Heart left ventricle (tissue), 16 donors: ENCODE measurements at regions not wholly inside any gene's neighbourhood (a gene's known extent, or its start where the extent isn't known, plus 50 kb on each side); places are given as distances from the start of the nearest gene placed in this dataset.

Source experiments
- ATAC-seq, 4 donors: fragments of 200-7000 bp; cut with Tn5 transposase; one replicate each; pipeline ENCODE4 v1.9.1; 2020 to 2022; ENCODE audit warnings: moderate library complexity in 4 of 4, mild to moderate bottlenecking in 3 of 4, moderate number of reproducible peaks in 1 of 4
- DNase-seq, 5 donors: peaks; one replicate each; pipeline ENCODE4 v3.0.0-alpha.2; 2020
- H3K27ac ChIP-seq, 12 donors: fragments of 200-600 bp; sonication (generic) in 4 of 12; one replicate each; pipeline versions ENCODE4 v1.5.0 to v1.8.0; 2016 to 2022; ENCODE audit warnings: mild to moderate bottlenecking in 2 of 12
- H3K27me3 ChIP-seq, 9 donors: fragments of 200-600 bp; sonication (generic) in 2 of 9; one replicate each; pipeline versions ENCODE4 v1.5.1 to v1.8.0; 2016 to 2022; ENCODE audit warnings: mild to moderate bottlenecking in 3 of 9
- H3K36me3 ChIP-seq, 9 donors: fragments of 200-600 bp; sonication (generic) in 2 of 9; one replicate each; pipeline versions ENCODE4 v1.5.0 to v1.8.0; 2018 to 2022; ENCODE audit warnings: mild to moderate bottlenecking in 2 of 9
- H3K4me1 ChIP-seq, 12 donors: fragments of 200-600 bp; sonication (generic) in 4 of 12; one replicate each; pipeline versions ENCODE4 v1.5.0 to v1.8.0; 2016 to 2022; ENCODE audit warnings: mild to moderate bottlenecking in 3 of 12
- H3K4me3 ChIP-seq, 12 donors: fragments of 200-600 bp; sonication (generic) in 4 of 12; one replicate each; pipeline versions ENCODE4 v1.5.0 to v1.8.0; 2017 to 2022; ENCODE audit warnings: mild to moderate bottlenecking in 9 of 12, moderate library complexity in 4 of 12
- H3K9me3 ChIP-seq, 12 donors: fragments of 200-600 bp; sonication (generic) in 4 of 12; one replicate each; pipeline versions ENCODE4 v1.5.0 to v1.8.0; 2016 to 2022; ENCODE audit warnings: mild to moderate bottlenecking in 1 of 12
- POLR2A ChIP-seq, 2 donors: fragments of 450-650 bp; IDR thresholded peaks; one replicate each; pipeline ENCODE4 v1.6.1; 2017; ENCODE audit warnings: antibody characterized with exemption in 2 of 2, mild to moderate bottlenecking in 2 of 2, moderate library complexity in 2 of 2
- WGBS, 4 donors: extraction: QIAGEN DNeasy Blood & Tissue Kit in 2 of 4; methylation state at CpG; one replicate each; pipeline versions ENCODE4 v1.1.5 to v1.1.7; 2013 to 2018; 5-methylcytosine and 5-hydroxymethylcytosine counted together
- intact Hi-C, 10 donors: fragments of 100-400 bp; cut with DNase I; formaldehyde crosslinking; loops; one replicate each; pipeline versions ENCODE4 v1.11.1 to v1.14.2; 2022
- TF ChIP-seq, protein P1 (sequence below), 12 donors: fragments of 200-600 bp; sonication (generic) in 4 of 12; IDR thresholded peaks; one replicate each; pipeline versions ENCODE4 v1.5.0 to v1.8.0; 2018 to 2022; ENCODE audit warnings: antibody characterized with exemption in 12 of 12, mild to moderate bottlenecking in 5 of 12
- donor health status: ischemic (EF 13 %, LVEDD 7.1; RV severe dilation, severe dysfunction).
- donor health status: healthy with polysubstance abuse.
- donor health status: DM: no; HTN: yes; CAD: no.
- donor health status: DM: no; HTN: no; CAD: no.
- donor health status: ischemic (EF 25% LVEDD 6.9; RV normal size, moderate dysfunction).
- donor health status: ischemic (EF 25% LVEDD 5.7; RV mildly dilated, moderate dysfunction).
- donor health status: healthy.
- donor health status: DM: yes; HTN: yes; CAD: no.
- donor health status: ischemic (EF 35%, LVEDD 5.7; RV mildly dilated, moderate dysfunction).
- donor health status: nonischemic (EF 11% LVEDD 7.7; RV severe dilation, severe dysfunction).
- donor health status: DM: yes; HTN: yes; CAD: no.
- donor health status: PGD.
- donor health status: ischemic (EF 29% LVEDD 5.4; RV normal size, mild dysfunction).
- donor health status: nonischemic (EF 23%, LVEDD 6.1; RV moderate dilation, normal function).

DNA sequence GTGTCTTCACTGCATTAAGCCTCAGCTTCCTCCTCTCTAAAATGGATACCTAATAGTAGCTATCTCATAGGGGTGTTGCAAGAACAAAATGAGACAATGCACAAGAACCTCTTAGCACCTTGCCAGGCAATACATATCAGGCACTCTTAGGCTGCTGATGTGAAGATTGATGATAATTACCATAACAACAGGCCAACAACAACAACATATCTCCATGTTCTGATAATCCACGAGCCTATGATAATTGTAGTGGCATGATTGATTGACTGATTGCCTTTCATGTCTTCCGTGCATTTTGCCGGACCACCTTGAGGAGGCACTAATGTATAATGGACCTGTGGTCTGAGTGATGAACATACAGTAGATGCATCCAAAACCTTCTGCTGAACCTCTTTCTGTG, 50.7 kb upstream of the WSCD2 start:
- no peak for ATAC-seq
- Histone ChIP-seq H3K4me1 (no peaks in the 10 kb centered on the region), H3K9me3 (peaks cover 0 to 2% (median 0%) of the 10 kb centered on the region in 12 donors), H3K27me3 (peaks cover 0 to 40% (median 4%) of the 10 kb centered on the region in 9 donors), H3K36me3 (no peaks in the 10 kb centered on the region), H3K27ac (no peak overlapping the region), H3K4me3 (no peak overlapping the region)
- WGBS, 4 donors, result 55 to 63% (median 59%) methylated on average over 3 of the region's 3 CpGs
- DNase-seq, result no peak
- TF ChIP-seq POLR2A (IDR thresholded peaks at IDR 0.05), result no peak
- TF ChIP-seq, protein P1, sequence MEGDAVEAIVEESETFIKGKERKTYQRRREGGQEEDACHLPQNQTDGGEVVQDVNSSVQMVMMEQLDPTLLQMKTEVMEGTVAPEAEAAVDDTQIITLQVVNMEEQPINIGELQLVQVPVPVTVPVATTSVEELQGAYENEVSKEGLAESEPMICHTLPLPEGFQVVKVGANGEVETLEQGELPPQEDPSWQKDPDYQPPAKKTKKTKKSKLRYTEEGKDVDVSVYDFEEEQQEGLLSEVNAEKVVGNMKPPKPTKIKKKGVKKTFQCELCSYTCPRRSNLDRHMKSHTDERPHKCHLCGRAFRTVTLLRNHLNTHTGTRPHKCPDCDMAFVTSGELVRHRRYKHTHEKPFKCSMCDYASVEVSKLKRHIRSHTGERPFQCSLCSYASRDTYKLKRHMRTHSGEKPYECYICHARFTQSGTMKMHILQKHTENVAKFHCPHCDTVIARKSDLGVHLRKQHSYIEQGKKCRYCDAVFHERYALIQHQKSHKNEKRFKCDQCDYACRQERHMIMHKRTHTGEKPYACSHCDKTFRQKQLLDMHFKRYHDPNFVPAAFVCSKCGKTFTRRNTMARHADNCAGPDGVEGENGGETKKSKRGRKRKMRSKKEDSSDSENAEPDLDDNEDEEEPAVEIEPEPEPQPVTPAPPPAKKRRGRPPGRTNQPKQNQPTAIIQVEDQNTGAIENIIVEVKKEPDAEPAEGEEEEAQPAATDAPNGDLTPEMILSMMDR (IDR thresholded peaks at IDR 0.05), result no peak
- intact Hi-C loops, result no loop called here
